ENCODE measurements at regions not wholly inside any gene's neighbourhood (a gene's known extent, or its start where the extent isn't known, plus 50 kb on each side); places are given as distances from the start of the nearest gene placed in this dataset.

GRCh38 chr4:22287631-22288030 is 228.2 kb downstream of the ADGRA3 start:
- Histone ChIP-seq H3F3A (ENCODE audit: low read depth) (no peaks in the 10 kb centered on the region), H3K36me3 (no peaks in the 10 kb centered on the region), H3K4me3 (no peak overlapping the region), H4K20me1 (ENCODE audit: low read depth) (no peaks in the 10 kb centered on the region), H2AFZ (replicated peaks) (no peak overlapping the region), H3K79me2 (ENCODE audit: low read depth) (no peaks in the 10 kb centered on the region), H3K27ac (no peak overlapping the region), H3K9ac (no peak overlapping the region), H3K27me3 (no peaks in the 10 kb centered on the region), H3K4me1 (no peaks in the 10 kb centered on the region), H3K9me3 (ENCODE audit: low read depth) (no peaks in the 10 kb centered on the region), H3K4me2 (no peak overlapping the region)
- Mint-ChIP-seq H3K27me3 (ENCODE audit: insufficient read depth, low read depth) (no peaks in the 10 kb centered on the region), H3K9me3 (peaks cover 1% of the 10 kb centered on the region), H3K4me3 (no peak overlapping the region), H3K36me3 (no peaks in the 10 kb centered on the region), H3K27ac (no peak overlapping the region), H3K4me1 (no peaks in the 10 kb centered on the region)
- DNase-seq (ENCODE audit: low spot score) = no peak
- TF ChIP-seq EZH2 (IDR thresholded peaks at IDR 0.05) = no peak
- TF ChIP-seq CTCF (IDR thresholded peaks at IDR 0.05) = no peak
- TF ChIP-seq EZH2phosphoT487 (IDR thresholded peaks at IDR 0.05) = no peak

- H3K9me3 Mint-ChIP-seq = no peaks in the 10 kb centered on the region
- H3K9me3 ChIP-seq (ENCODE audit: low read depth) = no peaks in the 10 kb centered on the region
- H3K4me3 Mint-ChIP-seq = no peak overlapping the region
- H3K4me1 ChIP-seq = no peaks in the 10 kb centered on the region
- no peak for TF ChIP-seq EZH2phosphoT487 (IDR thresholded peaks at IDR 0.05)
- TF ChIP-seq EZH2 (IDR thresholded peaks at IDR 0.05) = no peak
- no peak for TF ChIP-seq CTCF (IDR thresholded peaks at IDR 0.05)
- no peaks in the 10 kb centered on the region for H3K36me3 ChIP-seq
- H3K9ac ChIP-seq = no peak overlapping the region
- H3K4me2 ChIP-seq = no peak overlapping the region
- no peak overlapping the region for H2AFZ ChIP-seq (replicated peaks)
- no peaks in the 10 kb centered on the region for H3K27me3 Mint-ChIP-seq (ENCODE audit: insufficient read depth, low read depth)
- no peak overlapping the region for H3K27ac Mint-ChIP-seq
- H3K27ac ChIP-seq = no peak overlapping the region
- H3K79me2 ChIP-seq (ENCODE audit: low read depth) = no peaks in the 10 kb centered on the region
- no peaks in the 10 kb centered on the region for H3K4me1 Mint-ChIP-seq
- no peaks in the 10 kb centered on the region for H3K27me3 ChIP-seq
- no peak overlapping the region for H3K4me3 ChIP-seq
- H4K20me1 ChIP-seq (ENCODE audit: low read depth) = no peaks in the 10 kb centered on the region
- no peaks in the 10 kb centered on the region for H3K36me3 Mint-ChIP-seq
- no peak for DNase-seq (ENCODE audit: low spot score)
- no peaks in the 10 kb centered on the region for H3F3A ChIP-seq (ENCODE audit: low read depth)
Measured at GRCh38 chr4:22268350-22269025, 247.4 kb downstream of the ADGRA3 start.

- TF ChIP-seq EZH2 (IDR thresholded peaks at IDR 0.05) (no peak), CTCF (IDR thresholded peaks at IDR 0.05) (no peak), EZH2phosphoT487 (IDR thresholded peaks at IDR 0.05) (no peak)
- no peaks in the 10 kb centered on the region for H3F3A ChIP-seq (ENCODE audit: low read depth)
- no peaks in the 10 kb centered on the region for H3K4me1 ChIP-seq
- no peak overlapping the region for H3K9ac ChIP-seq
- H3K79me2 ChIP-seq (ENCODE audit: low read depth) = no peaks in the 10 kb centered on the region
- H2AFZ ChIP-seq (replicated peaks) = no peak overlapping the region
- no peaks in the 10 kb centered on the region for H3K4me1 Mint-ChIP-seq
- no peak overlapping the region for H3K27ac ChIP-seq
- no peaks in the 10 kb centered on the region for H3K36me3 ChIP-seq
- DNase-seq (ENCODE audit: low spot score) = no peak
- H3K4me3 Mint-ChIP-seq = no peak overlapping the region
- no peak overlapping the region for H3K27ac Mint-ChIP-seq
- no peaks in the 10 kb centered on the region for H3K36me3 Mint-ChIP-seq
- H3K27me3 Mint-ChIP-seq (ENCODE audit: insufficient read depth, low read depth) = peaks cover 2% of the 10 kb centered on the region
- peaks cover 3% of the 10 kb centered on the region for H3K9me3 Mint-ChIP-seq
- H3K9me3 ChIP-seq (ENCODE audit: low read depth) = no peaks in the 10 kb centered on the region
- H3K4me2 ChIP-seq = no peak overlapping the region
- H3K4me3 ChIP-seq = no peak overlapping the region
- H4K20me1 ChIP-seq (ENCODE audit: low read depth) = no peaks in the 10 kb centered on the region
- no peaks in the 10 kb centered on the region for H3K27me3 ChIP-seq
Measured at GRCh38 chr4:22264261-22264660, 251.6 kb downstream of the ADGRA3 start.

Measured in neural progenitor cell (in vitro differentiated cells).